CD14-positive monocyte (primary cell): ENCODE measurements at regions not wholly inside any gene's neighbourhood (a gene's known extent, or its start where the extent isn't known, plus 50 kb on each side); places are given as distances from the start of the nearest gene placed in this dataset.
A peak's percentile ranks its signal among the peaks of the same experiment; 100 is the strongest.

Experiments
- DNase-seq, 3 donors: peaks; one replicate each; pipeline ENCODE4 v3.0.0-alpha.2; 2011 to 2022
- H2AFZ ChIP-seq: 2 replicates; pipeline ENCODE4 v1.6.0; 2012; ENCODE audit warnings: mild to moderate bottlenecking, low read depth, low read length, inconsistent platforms; ENCODE audit not compliant: insufficient read depth, poor library complexity, severe bottlenecking
- H3K27ac ChIP-seq, 2 donors: 1 replicate in 1 of 2; 2 replicates in 1 of 2; pipeline ENCODE4 v1.5.1; 2012 to 2013; ENCODE audit warnings: low read length in 2 of 2, control low read depth in 1 of 2, inconsistent platforms in 1 of 2, low read depth in 1 of 2, mild to moderate bottlenecking in 1 of 2
- H3K27me3 ChIP-seq, 2 donors: one replicate each; pipeline versions ENCODE4 v1.6.0 to v1.6.1; 2011 to 2013; ENCODE audit warnings: low read length in 2 of 2; ENCODE audit not compliant: control insufficient read depth in 2 of 2, insufficient read depth in 2 of 2
- H3K36me3 ChIP-seq, 2 donors: replicated peaks in 1 of 2; 1 replicate in 1 of 2; 2 replicates in 1 of 2; pipeline versions ENCODE4 v1.5.1 to v1.6.1; 2012 to 2013; ENCODE audit warnings: low read length in 2 of 2, control low read depth in 1 of 2, inconsistent platforms in 1 of 2, mild to moderate bottlenecking in 1 of 2; ENCODE audit not compliant: insufficient read depth in 2 of 2, control insufficient read depth in 1 of 2
- H3K4me1 ChIP-seq, 2 donors: 1 replicate in 1 of 2; 2 replicates in 1 of 2; pipeline versions ENCODE4 v1.5.1 to v1.6.1; 2012 to 2013; ENCODE audit warnings: low read length in 2 of 2, control low read depth in 1 of 2, inconsistent platforms in 1 of 2, mild to moderate bottlenecking in 1 of 2, moderate library complexity in 1 of 2; ENCODE audit not compliant: insufficient read depth in 2 of 2, control insufficient read depth in 1 of 2
- H3K4me2 ChIP-seq: replicated peaks from 2 replicates; pipeline ENCODE3; 2012; ENCODE audit warnings: low read length, moderate library complexity, mild to moderate bottlenecking; ENCODE audit not compliant: poor library complexity, severe bottlenecking; ENCODE audit errors: extremely low read depth
- H3K4me3 ChIP-seq, 3 experiments: fragments of 200-600 bp in 1 of 3; sonication (generic) in 1 of 3; replicated peaks in 1 of 3; 1 replicate in 2 of 3; 2 replicates in 1 of 3; pipeline ENCODE4 v1.5.1; 2011 to 2013; ENCODE audit warnings: low read length in 3 of 3, mild to moderate bottlenecking in 3 of 3, control low read depth in 2 of 3, low read depth in 2 of 3, inconsistent platforms in 1 of 3, moderate library complexity in 1 of 3
- H3K79me2 ChIP-seq: 2 replicates; pipeline ENCODE4 v1.6.0; 2012; ENCODE audit warnings: mild to moderate bottlenecking, control low read depth, inconsistent platforms, low read length, moderate library complexity; ENCODE audit not compliant: insufficient read depth
- H3K9ac ChIP-seq: 2 replicates; pipeline ENCODE4 v1.6.0; 2017; ENCODE audit warnings: low read length, mild to moderate bottlenecking; ENCODE audit not compliant: insufficient read depth, poor library complexity, severe bottlenecking
- H3K9me3 ChIP-seq, 2 donors: replicated peaks in 1 of 2; 1 replicate in 1 of 2; 2 replicates in 1 of 2; pipeline versions ENCODE4 v1.5.1 to v1.6.1; 2012 to 2013; ENCODE audit warnings: low read length in 2 of 2, control low read depth in 1 of 2; ENCODE audit not compliant: control insufficient read depth in 1 of 2, insufficient read depth in 1 of 2
- H4K20me1 ChIP-seq: 2 replicates; pipeline ENCODE4 v1.6.0; 2012; ENCODE audit warnings: mild to moderate bottlenecking, low read length, control low read depth, moderate library complexity; ENCODE audit not compliant: insufficient read depth
- H3K27ac Mint-ChIP-seq, 7 donors: one replicate each; pipeline ENCODE4 v1.8.0; 2020; ENCODE audit warnings: mild to moderate bottlenecking in 7 of 7, mixed read lengths in 7 of 7, moderate library complexity in 6 of 7, inconsistent platforms in 2 of 7
- H3K27me3 Mint-ChIP-seq, 3 donors: one replicate each; pipeline ENCODE4 v1.8.0; 2021 to 2022; ENCODE audit warnings: low read depth in 3 of 3, mild to moderate bottlenecking in 3 of 3, mixed read lengths in 3 of 3, moderate library complexity in 3 of 3, inconsistent platforms in 1 of 3
- H3K36me3 Mint-ChIP-seq, 2 donors: one replicate each; pipeline ENCODE4 v1.8.0; 2020; ENCODE audit warnings: mixed read lengths in 2 of 2, inconsistent platforms in 1 of 2, mild to moderate bottlenecking in 1 of 2
- H3K4me1 Mint-ChIP-seq: one replicate; pipeline ENCODE4 v1.8.0; 2020; ENCODE audit warnings: mild to moderate bottlenecking, mixed read lengths
- H3K4me3 Mint-ChIP-seq, 2 donors: one replicate each; pipeline ENCODE4 v1.8.0; 2020; ENCODE audit warnings: mild to moderate bottlenecking in 2 of 2, mixed read lengths in 2 of 2, moderate library complexity in 1 of 2
- H3K9me3 Mint-ChIP-seq, 7 donors: one replicate each; pipeline ENCODE4 v1.8.0; 2020 to 2022; ENCODE audit warnings: mixed read lengths in 7 of 7, mild to moderate bottlenecking in 6 of 7, moderate library complexity in 6 of 7, inconsistent platforms in 2 of 7
- CTCF ChIP-seq: fragments of 200-600 bp; IDR thresholded peaks from one replicate; pipeline ENCODE4 v1.8.0; 2022; ENCODE audit warnings: antibody characterized with exemption, mild to moderate bottlenecking
- WGBS: methylation state at CpG from one replicate; pipeline ENCODE4 v1.1.5; 2013; ENCODE audit warnings: missing lambda C conversion rate; ENCODE audit not compliant: insufficient coverage; 5-methylcytosine and 5-hydroxymethylcytosine counted together
- intact Hi-C, 2 donors: fragments of 100-400 bp; cut with micrococcal nuclease; formaldehyde crosslinking; loops; one replicate each; pipeline versions ENCODE4 v1.15.0 to v1.15.1; 2023

- no peak for TF ChIP-seq CTCF
- Histone ChIP-seq H2AFZ (no peak overlapping the region), H3K4me3 (no peak overlapping the region), H3K27me3 (no peaks in the 10 kb centered on the region), H4K20me1 (no peaks in the 10 kb centered on the region), H3K4me1 (no peaks in the 10 kb centered on the region), H3K4me2 (no peak overlapping the region), H3K79me2 (no peaks in the 10 kb centered on the region), H3K9me3 (peaks cover 0 to 13% of the 10 kb centered on the region in 2 donors), H3K9ac (no peak overlapping the region), H3K36me3 (no peaks in the 10 kb centered on the region), H3K27ac (no peak overlapping the region)
- intact Hi-C loops: no loop called here
- H3K27me3 Mint-ChIP-seq: no peaks in the 10 kb centered on the region
- no peaks in the 10 kb centered on the region for H3K36me3 Mint-ChIP-seq
- no peak for DNase-seq
- peak overlapping the region in 1 of 7 donors; percentile 30 for H3K27ac Mint-ChIP-seq
- WGBS: 83% methylated on average over 6 of the region's 6 CpGs
- H3K4me1 Mint-ChIP-seq: no peaks in the 10 kb centered on the region
- peaks cover 0 to 2% (median 0%) of the 10 kb centered on the region in 7 donors for H3K9me3 Mint-ChIP-seq
- no peak overlapping the region for H3K4me3 Mint-ChIP-seq
Measured at GRCh38 chr5:4523038-4523437, 617.1 kb upstream of the ADAMTS16 start.

GRCh38 chr5:4531756-4532704 is 608.1 kb upstream of the ADAMTS16 start:
- DNase-seq: no peak
- Mint-ChIP-seq H3K9me3 (peaks cover 0 to 14% (median 2%) of the 10 kb centered on the region in 7 donors), H3K4me1 (no peaks in the 10 kb centered on the region), H3K36me3 (no peaks in the 10 kb centered on the region), H3K4me3 (no peak overlapping the region), H3K27me3 (peaks cover 0 to 2% (median 0%) of the 10 kb centered on the region in 3 donors), H3K27ac (no peak overlapping the region)
- H3K9me3 ChIP-seq: peaks cover 7 to 14% of the 10 kb centered on the region in 2 donors
- no peaks in the 10 kb centered on the region for H3K4me1 ChIP-seq
- no peak overlapping the region for H2AFZ ChIP-seq
- WGBS: no CpG with 5 or more reads among the region's 10 CpGs
- no peak overlapping the region for H3K4me3 ChIP-seq
- H3K27me3 ChIP-seq: no peaks in the 10 kb centered on the region
- intact Hi-C loops: no loop called here
- no peak overlapping the region for H3K4me2 ChIP-seq
- no peaks in the 10 kb centered on the region for H3K79me2 ChIP-seq
- no peak for TF ChIP-seq CTCF
- H3K36me3 ChIP-seq: no peaks in the 10 kb centered on the region
- H3K27ac ChIP-seq: no peak overlapping the region
- no peaks in the 10 kb centered on the region for H4K20me1 ChIP-seq
- H3K9ac ChIP-seq: no peak overlapping the region
